ENCODE measurements at regions not wholly inside any gene's neighbourhood (a gene's known extent, or its start where the extent isn't known, plus 50 kb on each side); places are given as distances from the start of the nearest gene placed in this dataset.
"Not testable (repeated sequence)": the region's sequence is repeated elsewhere in the genome, so short reads cannot be mapped to it uniquely, and the experiment has no call there.

DNA sequence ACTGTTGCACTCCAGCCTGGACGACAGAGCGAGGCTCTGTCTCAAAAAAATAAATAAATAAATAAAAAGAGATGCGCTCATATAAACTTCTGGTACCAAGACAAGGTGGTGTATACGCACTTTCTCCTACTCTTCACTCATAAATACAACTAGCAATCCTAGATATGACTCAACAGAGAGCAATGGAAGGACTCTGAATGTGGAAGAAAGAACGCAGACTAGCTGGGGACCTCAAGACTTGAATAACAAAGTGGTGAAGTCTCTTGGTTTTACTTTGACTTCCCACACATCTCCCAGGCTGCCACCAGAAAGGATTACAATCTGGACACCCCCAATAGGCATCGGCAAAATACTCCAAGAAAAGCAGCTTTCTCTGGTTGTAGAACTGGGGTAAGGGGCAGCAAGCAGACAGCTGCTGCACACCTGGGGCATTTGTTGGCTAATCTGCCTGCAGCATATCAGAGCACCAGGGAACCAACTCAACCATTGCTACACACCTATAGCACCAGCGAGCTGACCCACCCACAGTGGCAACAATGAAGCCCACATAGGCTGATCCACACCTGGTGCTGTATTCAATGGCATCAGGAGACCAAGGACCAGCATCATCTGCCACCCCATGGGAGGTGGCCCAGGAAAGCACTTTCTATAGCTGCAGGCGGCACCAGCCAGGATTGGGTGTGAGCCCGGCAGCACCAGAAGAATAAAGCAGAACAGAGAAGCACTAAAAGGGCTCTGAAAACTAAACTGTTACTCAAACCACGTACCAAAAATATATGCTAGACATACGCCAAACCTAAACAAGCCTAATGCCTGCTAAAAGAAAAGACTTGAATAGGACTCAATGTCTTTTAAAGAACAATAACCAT is 1231.7 kb upstream of the TMEM132C start:
- H3K9me3 ChIP-seq (ENCODE audit: low read length): no peaks in the 10 kb centered on the region
- no peak overlapping the region for H3K4me3 ChIP-seq (ENCODE audit: low read length)
- no peaks in the 10 kb centered on the region for H3K4me1 ChIP-seq (ENCODE audit: insufficient read depth, low read length)
- H2AFZ ChIP-seq (ENCODE audit: low read depth, low read length): no peak overlapping the region
- H3K27me3 ChIP-seq (ENCODE audit: insufficient read depth, low read length): no peaks in the 10 kb centered on the region
- no peaks in the 10 kb centered on the region for H3K36me3 ChIP-seq (ENCODE audit: insufficient read depth, low read length)

DNA sequence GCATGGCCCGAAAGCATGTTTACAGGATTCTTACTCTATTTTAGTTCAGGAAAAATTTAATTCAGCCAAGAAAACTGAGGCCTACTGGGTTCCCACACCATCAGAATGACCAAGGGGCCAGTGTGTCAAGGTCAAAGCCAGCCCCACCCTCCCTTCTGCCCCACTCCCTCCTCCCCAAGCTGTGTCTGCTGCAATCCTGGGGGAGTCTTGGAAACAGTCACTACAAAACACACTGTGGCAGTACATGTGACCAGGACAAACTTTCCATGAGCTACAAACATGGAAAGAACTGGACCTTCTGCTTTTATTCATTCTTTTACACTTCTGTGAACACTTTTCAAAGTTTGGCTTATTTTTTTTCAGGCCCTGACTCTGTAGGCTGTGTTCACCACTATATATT is 1228.8 kb upstream of the TMEM132C start:
- no peak overlapping the region for H3K4me3 ChIP-seq (ENCODE audit: low read length)
- no peaks in the 10 kb centered on the region for H3K9me3 ChIP-seq (ENCODE audit: low read length)
- no peaks in the 10 kb centered on the region for H3K4me1 ChIP-seq (ENCODE audit: insufficient read depth, low read length)
- no peak overlapping the region for H2AFZ ChIP-seq (ENCODE audit: low read depth, low read length)
- no peaks in the 10 kb centered on the region for H3K27me3 ChIP-seq (ENCODE audit: insufficient read depth, low read length)
- H3K36me3 ChIP-seq (ENCODE audit: insufficient read depth, low read length): no peaks in the 10 kb centered on the region

DNA sequence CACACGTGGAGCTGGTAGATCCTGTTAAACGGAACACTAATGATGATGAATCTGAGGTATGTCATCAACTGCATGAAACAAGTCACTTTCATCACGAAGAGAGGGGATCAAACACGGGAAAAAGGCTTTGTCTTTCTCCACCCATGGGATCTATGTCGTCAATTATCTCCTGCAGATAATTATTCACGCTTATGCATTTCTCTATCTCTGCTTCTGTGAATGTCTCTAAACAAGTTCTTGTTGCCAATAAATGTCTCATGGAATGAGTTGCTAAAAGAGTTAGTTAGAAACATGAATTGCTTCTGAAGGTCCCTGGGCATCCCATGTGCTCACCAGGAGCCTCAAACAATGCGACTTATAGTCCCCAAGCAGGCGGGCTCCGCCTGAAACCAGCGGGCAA is 1228.2 kb upstream of the TMEM132C start:
- Histone ChIP-seq H3K27me3 (ENCODE audit: insufficient read depth, low read length) (no peaks in the 10 kb centered on the region), H3K4me1 (ENCODE audit: insufficient read depth, low read length) (no peaks in the 10 kb centered on the region), H2AFZ (ENCODE audit: low read depth, low read length) (no peak overlapping the region), H3K36me3 (ENCODE audit: insufficient read depth, low read length) (no peaks in the 10 kb centered on the region), H3K9me3 (ENCODE audit: low read length) (no peaks in the 10 kb centered on the region), H3K4me3 (ENCODE audit: low read length) (no peak overlapping the region)

DNA sequence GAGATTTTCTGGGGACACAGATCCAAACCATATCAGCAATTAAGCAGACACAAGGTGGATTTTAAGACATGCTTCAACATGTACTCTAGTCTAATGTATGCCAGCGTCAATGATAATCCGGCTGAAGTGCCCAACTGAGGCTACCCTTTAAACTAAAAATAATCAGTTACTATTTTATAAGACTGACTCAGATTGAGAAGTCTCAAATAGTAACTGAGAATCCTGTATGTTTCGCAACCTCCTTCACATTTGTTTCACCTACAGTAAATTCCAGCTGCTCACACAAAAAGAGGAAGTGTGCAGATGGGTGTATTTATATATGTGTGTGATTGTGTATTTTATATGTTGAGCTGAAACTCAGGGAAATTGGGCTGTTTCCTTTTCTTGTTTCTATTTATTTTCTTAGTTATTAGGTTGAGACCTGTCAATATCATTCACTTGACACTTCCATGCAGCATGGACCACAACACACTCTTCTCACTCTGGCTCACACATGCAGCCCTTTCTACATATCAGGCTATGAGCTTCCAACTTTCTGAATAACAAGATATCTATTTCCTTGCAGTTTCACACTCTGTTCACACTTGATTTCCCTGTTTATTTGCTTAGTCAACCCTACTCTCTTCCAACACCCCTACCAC is 1224.9 kb upstream of the TMEM132C start:
- Histone ChIP-seq H3K36me3 (ENCODE audit: insufficient read depth, low read length) (no peaks in the 10 kb centered on the region), H3K27me3 (ENCODE audit: insufficient read depth, low read length) (no peaks in the 10 kb centered on the region), H3K4me1 (ENCODE audit: insufficient read depth, low read length) (no peaks in the 10 kb centered on the region), H3K9me3 (ENCODE audit: low read length) (no peaks in the 10 kb centered on the region), H2AFZ (ENCODE audit: low read depth, low read length) (no peak overlapping the region), H3K4me3 (ENCODE audit: low read length) (no peak overlapping the region)

DNA sequence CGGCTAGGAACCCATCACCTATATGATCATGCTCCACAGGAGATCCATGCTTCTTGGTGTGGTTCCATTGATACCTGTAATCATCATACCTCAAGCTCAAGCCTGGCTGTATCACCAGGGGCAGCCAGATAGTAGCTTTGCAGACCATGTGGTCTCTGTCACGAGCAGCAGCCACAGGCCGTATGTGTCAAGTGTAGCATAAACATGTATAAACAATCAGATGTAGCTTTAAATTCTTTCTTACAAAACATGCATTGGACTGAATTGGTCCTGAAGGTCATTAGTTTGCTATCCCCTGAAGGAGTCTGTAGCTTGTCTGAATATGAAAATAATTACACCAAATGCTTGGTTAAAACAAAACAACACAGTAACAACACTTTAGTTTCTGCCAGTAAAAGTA is 1223.2 kb upstream of the TMEM132C start:
- H3K36me3 ChIP-seq (ENCODE audit: insufficient read depth, low read length): no peaks in the 10 kb centered on the region
- H3K27me3 ChIP-seq (ENCODE audit: insufficient read depth, low read length): no peaks in the 10 kb centered on the region
- H2AFZ ChIP-seq (ENCODE audit: low read depth, low read length): no peak overlapping the region

DNA sequence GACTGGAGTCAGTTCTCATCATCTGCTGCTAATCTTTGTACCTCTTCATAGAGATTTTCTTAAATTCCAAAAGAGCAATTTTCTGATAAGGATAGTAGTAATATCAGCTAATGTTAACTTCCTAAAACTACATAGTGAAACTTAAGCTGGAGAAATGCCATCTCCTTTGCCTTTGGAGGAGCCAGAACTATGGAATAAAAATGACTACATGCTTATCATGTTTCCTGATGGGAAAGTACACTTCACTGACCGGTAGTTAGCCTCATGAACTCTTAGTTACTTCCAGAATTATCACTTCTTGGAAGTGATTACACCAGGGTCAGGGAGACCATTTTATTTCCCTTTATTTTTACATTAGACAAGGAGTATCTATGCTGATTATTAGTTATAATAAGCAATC is 1222.1 kb upstream of the TMEM132C start:
- no peaks in the 10 kb centered on the region for H3K36me3 ChIP-seq (ENCODE audit: insufficient read depth, low read length)
- no peaks in the 10 kb centered on the region for H3K4me1 ChIP-seq (ENCODE audit: insufficient read depth, low read length)
- H2AFZ ChIP-seq (ENCODE audit: low read depth, low read length): no peak overlapping the region
- no peak overlapping the region for H3K4me3 ChIP-seq (ENCODE audit: low read length)
- H3K9me3 ChIP-seq (ENCODE audit: low read length): no peaks in the 10 kb centered on the region
- no peaks in the 10 kb centered on the region for H3K27me3 ChIP-seq (ENCODE audit: insufficient read depth, low read length)

More for the DNA sequence above, 1223.2 kb upstream of the TMEM132C start:
- Histone ChIP-seq H3K9me3 (ENCODE audit: low read length) (no peaks in the 10 kb centered on the region), H3K4me3 (ENCODE audit: low read length) (no peak overlapping the region), H3K4me1 (ENCODE audit: insufficient read depth, low read length) (no peaks in the 10 kb centered on the region)

DNA sequence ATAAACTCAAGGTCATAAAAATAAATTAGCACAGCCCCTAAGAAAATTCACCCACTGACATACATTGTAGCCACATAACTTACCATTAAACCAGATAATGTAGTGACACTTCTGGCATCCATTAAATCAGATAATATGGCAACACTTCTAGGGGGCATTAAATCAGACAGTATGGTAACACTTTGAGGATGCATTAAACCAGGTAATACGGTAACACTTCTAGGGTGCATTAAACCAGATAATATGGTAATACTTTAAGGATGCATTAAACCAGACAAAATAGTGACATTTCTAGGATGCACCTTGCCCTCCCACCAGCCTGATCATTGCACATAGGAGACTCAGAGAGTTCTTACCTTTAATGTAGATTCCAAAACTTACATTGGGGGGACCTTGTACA is 1220.5 kb upstream of the TMEM132C start:
- Histone ChIP-seq H3K27me3 (ENCODE audit: insufficient read depth, low read length) (no peaks in the 10 kb centered on the region), H3K9me3 (ENCODE audit: low read length) (no peaks in the 10 kb centered on the region), H3K4me3 (ENCODE audit: low read length) (no peak overlapping the region), H3K36me3 (ENCODE audit: insufficient read depth, low read length) (no peaks in the 10 kb centered on the region), H2AFZ (ENCODE audit: low read depth, low read length) (no peak overlapping the region), H3K4me1 (ENCODE audit: insufficient read depth, low read length) (no peaks in the 10 kb centered on the region)

DNA sequence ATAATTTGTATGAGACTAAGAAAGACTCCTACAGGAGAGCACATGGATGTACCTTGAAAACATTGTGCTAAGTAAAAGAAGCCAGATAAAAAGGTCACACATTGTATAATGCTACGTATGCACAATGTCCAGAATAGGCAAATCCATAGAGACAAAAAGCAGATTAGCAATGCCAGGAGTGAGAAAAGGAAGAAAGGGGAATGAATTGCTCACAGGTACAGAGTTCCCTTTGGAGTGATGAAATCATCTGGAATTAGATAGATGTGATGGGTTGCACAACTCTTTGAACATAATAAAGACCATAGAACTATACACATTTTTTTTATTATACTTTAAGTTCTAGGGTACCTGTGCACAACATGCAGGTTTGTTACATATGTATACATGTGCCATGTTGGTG is 1218.9 kb upstream of the TMEM132C start:
- no peaks in the 10 kb centered on the region for H3K27me3 ChIP-seq (ENCODE audit: insufficient read depth, low read length)
- no peak overlapping the region for H2AFZ ChIP-seq (ENCODE audit: low read depth, low read length)
- no peaks in the 10 kb centered on the region for H3K9me3 ChIP-seq (ENCODE audit: low read length)
- H3K4me3 ChIP-seq (ENCODE audit: low read length): no peak overlapping the region
- no peaks in the 10 kb centered on the region for H3K36me3 ChIP-seq (ENCODE audit: insufficient read depth, low read length)
- no peaks in the 10 kb centered on the region for H3K4me1 ChIP-seq (ENCODE audit: insufficient read depth, low read length)

DNA sequence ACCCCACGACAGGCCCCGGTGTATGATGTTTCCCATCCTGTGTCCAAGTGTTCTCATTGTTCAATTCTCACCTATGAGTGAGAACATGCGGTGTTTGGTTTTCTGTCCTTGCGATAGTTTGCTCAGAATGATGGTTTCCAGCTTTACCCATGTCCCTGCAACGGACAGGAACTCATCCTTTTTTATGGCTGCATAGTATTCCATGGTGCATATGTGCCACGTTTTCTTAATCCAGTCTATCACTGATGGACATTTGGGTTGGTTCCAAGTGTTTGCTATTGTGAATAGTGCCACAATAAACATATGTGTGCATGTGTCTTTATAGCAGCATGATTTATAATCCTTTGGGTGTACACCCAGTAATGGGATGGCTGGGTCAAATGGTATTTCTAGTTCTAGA is 1218.4 kb upstream of the TMEM132C start:
- not testable (repeated sequence) for H2AFZ ChIP-seq (ENCODE audit: low read depth, low read length); H3K4me1 ChIP-seq (ENCODE audit: insufficient read depth, low read length); H3K27me3 ChIP-seq (ENCODE audit: insufficient read depth, low read length); H3K9me3 ChIP-seq (ENCODE audit: low read length); H3K4me3 ChIP-seq (ENCODE audit: low read length); H3K36me3 ChIP-seq (ENCODE audit: insufficient read depth, low read length)

DNA sequence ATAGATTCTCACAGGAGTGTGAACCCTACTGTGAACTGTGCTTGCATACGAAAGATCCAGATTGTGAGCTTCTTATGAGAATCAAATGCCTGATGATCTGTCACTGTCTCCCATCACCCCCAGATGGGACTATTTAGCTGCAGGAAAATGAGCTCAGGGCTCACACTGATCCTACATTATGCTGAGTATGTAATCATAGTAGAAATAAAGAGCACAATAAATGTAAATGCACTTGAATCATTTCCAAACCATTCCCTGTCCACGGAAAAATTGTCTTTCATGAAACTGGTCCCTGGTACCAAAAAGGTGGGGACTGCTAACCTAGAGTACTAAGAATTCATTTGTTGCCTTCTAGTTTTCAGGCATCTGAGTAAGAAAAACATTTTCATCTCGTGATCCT is 1215.8 kb upstream of the TMEM132C start:
- no peak overlapping the region for H2AFZ ChIP-seq (ENCODE audit: low read depth, low read length)
- no peaks in the 10 kb centered on the region for H3K36me3 ChIP-seq (ENCODE audit: insufficient read depth, low read length)
- no peaks in the 10 kb centered on the region for H3K4me1 ChIP-seq (ENCODE audit: insufficient read depth, low read length)
- H3K9me3 ChIP-seq (ENCODE audit: low read length): no peaks in the 10 kb centered on the region
- no peak overlapping the region for H3K4me3 ChIP-seq (ENCODE audit: low read length)
- H3K27me3 ChIP-seq (ENCODE audit: insufficient read depth, low read length): no peaks in the 10 kb centered on the region

DNA sequence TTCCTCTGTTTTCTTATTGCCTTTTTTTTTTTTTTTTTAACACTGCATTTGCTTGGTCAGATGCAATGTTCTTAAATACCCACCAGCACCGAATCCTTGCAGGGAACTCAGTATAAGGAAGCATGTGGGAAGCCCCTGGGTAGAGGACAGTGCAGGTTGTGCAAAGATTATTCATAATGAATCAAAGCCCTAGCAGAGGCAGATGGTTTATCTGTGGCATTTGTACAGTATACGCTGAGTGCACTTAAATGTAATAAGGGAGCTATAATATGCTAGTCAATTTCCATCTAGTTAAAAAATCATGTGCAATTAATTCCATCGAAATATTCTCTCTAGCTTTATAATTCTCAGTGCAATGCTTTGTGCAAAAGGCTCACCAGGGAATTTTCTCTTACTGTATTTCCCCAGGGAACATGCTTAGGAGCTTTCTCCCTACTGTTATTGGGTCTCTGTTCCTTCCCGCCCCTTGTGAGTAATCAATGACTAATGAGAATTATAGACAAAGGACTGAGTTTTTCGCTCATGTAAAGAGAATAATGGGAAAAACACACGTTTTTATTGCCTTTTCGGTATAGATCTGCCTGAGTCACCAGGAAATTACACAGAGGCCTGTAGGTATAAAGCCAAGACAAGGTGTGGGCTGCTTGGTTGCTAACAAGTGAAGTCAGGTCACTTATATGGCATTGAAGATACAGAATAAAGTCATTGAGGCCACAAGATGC is 1214.3 kb upstream of the TMEM132C start:
- Histone ChIP-seq H3K36me3 (ENCODE audit: insufficient read depth, low read length) (no peaks in the 10 kb centered on the region), H3K4me3 (ENCODE audit: low read length) (no peak overlapping the region), H3K9me3 (ENCODE audit: low read length) (no peaks in the 10 kb centered on the region), H3K27me3 (ENCODE audit: insufficient read depth, low read length) (no peaks in the 10 kb centered on the region), H2AFZ (ENCODE audit: low read depth, low read length) (no peak overlapping the region), H3K4me1 (ENCODE audit: insufficient read depth, low read length) (no peaks in the 10 kb centered on the region)

DNA sequence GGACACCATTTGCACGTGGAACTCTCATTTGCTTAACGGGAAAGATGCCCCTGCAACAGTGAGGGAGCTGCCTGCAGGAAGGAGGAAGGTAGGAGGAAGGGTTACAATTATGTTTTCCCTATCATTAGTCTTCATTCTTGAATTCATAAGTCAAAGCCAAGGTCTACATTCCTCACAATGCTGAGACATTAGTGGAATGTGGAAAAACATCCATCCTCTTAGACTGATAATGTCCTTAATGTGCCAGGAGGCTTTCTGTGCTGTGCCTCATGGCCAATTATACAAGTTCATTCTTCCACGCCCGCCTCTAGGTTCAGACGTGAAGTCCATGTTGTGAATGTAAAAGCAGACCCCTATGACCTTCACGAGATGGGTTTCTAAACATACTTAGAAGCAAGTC is 1212.4 kb upstream of the TMEM132C start:
- no peak overlapping the region for H3K4me3 ChIP-seq (ENCODE audit: low read length)
- no peaks in the 10 kb centered on the region for H3K36me3 ChIP-seq (ENCODE audit: insufficient read depth, low read length)
- H2AFZ ChIP-seq (ENCODE audit: low read depth, low read length): no peak overlapping the region
- H3K4me1 ChIP-seq (ENCODE audit: insufficient read depth, low read length): no peaks in the 10 kb centered on the region
- H3K9me3 ChIP-seq (ENCODE audit: low read length): no peaks in the 10 kb centered on the region
- no peaks in the 10 kb centered on the region for H3K27me3 ChIP-seq (ENCODE audit: insufficient read depth, low read length)

DNA sequence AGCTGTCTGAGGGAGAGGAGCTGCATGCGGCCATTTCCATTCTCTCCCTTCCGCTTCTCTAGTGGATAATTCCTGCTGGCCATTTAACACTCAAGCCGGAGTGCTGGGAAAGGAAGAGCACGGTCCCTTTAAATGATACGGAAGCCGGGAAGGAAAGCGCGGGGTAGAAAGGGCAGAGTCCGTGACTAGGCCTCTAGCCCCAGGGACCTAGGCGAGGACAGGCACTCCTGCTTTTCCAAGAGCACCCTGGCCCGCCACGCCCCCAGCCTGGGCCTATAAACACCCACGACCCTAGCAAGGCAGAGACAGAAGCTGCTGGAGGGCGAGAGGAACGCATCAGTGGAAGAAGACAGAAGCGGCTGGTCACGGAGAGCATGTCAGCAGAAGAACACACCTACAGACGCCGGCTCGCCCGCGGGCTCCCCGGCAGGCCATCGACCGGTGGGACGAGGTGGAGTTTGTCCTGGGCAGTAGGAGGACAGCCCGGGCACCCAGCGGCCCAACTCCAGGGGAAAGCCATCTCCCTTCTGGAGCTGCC is 1206.6 kb upstream of the TMEM132C start:
- Histone ChIP-seq H3K4me3 (ENCODE audit: low read length) (no peak overlapping the region), H3K36me3 (ENCODE audit: insufficient read depth, low read length) (no peaks in the 10 kb centered on the region), H3K27me3 (ENCODE audit: insufficient read depth, low read length) (peaks cover 2% of the 10 kb centered on the region), H3K9me3 (ENCODE audit: low read length) (no peaks in the 10 kb centered on the region), H3K4me1 (ENCODE audit: insufficient read depth, low read length) (no peaks in the 10 kb centered on the region), H2AFZ (ENCODE audit: low read depth, low read length) (no peak overlapping the region)
